ENCODE measurements at regions not wholly inside any gene's neighbourhood (a gene's known extent, or its start where the extent isn't known, plus 50 kb on each side); places are given as distances from the start of the nearest gene placed in this dataset.

DNA sequence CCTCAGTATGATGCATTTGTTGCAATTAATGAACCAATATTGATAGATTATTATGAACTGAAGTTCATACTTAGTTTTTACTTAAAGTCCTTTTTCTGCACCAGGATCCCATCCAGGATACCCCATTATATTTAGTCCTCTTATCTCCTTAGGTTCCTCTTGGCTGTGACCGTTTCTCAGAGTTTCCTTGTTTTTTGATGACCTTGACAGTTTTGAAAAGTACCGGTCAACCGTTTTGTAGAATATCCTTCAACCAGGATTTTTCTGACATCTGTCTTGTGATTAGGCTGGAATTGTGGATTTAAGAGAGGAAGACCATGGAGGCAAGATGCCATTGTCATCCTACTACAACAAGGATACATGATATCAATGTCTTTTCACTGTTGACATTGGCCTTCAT, 98.0 kb upstream of the F13A1 start:
- DNase-seq (ENCODE audit: extremely low spot score), result no peak
- TF ChIP-seq, protein P1, sequence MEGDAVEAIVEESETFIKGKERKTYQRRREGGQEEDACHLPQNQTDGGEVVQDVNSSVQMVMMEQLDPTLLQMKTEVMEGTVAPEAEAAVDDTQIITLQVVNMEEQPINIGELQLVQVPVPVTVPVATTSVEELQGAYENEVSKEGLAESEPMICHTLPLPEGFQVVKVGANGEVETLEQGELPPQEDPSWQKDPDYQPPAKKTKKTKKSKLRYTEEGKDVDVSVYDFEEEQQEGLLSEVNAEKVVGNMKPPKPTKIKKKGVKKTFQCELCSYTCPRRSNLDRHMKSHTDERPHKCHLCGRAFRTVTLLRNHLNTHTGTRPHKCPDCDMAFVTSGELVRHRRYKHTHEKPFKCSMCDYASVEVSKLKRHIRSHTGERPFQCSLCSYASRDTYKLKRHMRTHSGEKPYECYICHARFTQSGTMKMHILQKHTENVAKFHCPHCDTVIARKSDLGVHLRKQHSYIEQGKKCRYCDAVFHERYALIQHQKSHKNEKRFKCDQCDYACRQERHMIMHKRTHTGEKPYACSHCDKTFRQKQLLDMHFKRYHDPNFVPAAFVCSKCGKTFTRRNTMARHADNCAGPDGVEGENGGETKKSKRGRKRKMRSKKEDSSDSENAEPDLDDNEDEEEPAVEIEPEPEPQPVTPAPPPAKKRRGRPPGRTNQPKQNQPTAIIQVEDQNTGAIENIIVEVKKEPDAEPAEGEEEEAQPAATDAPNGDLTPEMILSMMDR (IDR thresholded peaks at IDR 0.05; ENCODE audit: control extremely low read depth, extremely low read depth, low read depth, missing control alignments), result no peak
- ChIA-PET POLR2A (no interaction called here), CTCF (no interaction called here)

DNA sequence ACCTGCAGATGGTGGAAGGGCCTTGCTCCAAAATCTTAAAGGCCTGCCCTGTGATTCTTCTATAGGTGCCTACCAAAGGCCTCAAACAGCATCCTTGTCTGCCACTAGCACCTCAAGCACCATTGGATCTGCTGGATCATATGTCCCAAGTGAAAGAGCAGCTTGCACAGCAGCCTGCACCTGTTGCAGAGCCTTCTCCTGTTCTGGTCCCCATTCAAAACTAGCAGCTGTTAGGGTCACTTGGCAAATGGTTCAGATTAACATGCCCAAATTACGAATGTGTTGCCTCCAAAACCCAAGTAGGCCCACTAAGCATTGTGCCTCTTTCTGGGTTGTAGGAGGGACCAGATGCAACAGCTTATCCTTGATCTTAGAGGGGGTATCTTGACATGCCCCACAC, 99.6 kb upstream of the F13A1 start:
- TF ChIP-seq, protein P1 (IDR thresholded peaks at IDR 0.05; ENCODE audit: control extremely low read depth, extremely low read depth, low read depth, missing control alignments), result no peak
- POLR2A ChIA-PET, result no interaction called here
- no peak for DNase-seq (ENCODE audit: extremely low spot score)
- CTCF ChIA-PET, result interaction anchor here (0.9 kb wide), 2 partner anchors 12 to 20 kb away, joined by 3 to 4 read pairs; no protein-coding TSS in a partner anchor

DNA sequence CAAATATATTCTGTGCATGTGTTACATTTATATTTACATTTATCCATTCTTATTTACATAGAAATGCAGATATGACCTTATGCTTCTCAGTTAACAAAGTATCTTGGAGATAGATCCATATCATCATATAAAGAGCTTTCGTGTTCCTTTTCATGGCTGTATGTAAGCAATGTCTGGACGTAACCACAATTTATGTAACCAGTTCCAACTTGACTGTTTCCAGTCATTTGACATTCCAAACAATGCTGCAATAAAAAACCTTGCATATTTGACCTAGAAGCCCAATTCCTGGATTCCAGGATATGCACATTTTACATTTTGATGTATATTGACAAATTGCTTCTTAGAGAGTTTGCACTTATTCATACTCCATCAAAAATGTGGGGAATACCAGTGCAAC, 113.7 kb upstream of the F13A1 start:
- POLR2A ChIA-PET, result no interaction called here
- CTCF ChIA-PET, result interaction anchor here (1.6 kb wide), 1 partner anchor 74 kb away, joined by 4 read pairs; no protein-coding TSS in a partner anchor
- no peak for DNase-seq (ENCODE audit: extremely low spot score)
- TF ChIP-seq, protein P1 (IDR thresholded peaks at IDR 0.05; ENCODE audit: control extremely low read depth, extremely low read depth, low read depth, missing control alignments), result no peak

DNA sequence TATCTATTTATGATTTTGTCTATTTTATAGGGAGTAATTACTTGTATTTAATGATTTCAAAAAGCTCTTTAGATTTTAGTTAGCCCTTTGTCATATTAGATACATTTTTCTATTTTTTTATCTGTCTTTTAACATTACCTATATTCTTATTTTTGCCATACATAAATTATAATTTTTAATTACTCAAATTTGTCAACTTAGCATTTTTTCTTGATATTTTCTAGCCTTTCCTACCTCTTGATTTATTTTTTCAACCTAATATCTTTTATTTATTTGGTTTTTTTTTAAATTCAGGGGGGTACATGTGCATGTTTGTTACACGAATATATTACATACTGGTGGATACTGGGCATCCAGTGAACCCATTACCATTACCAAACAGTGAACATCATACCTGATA, 114.3 kb upstream of the F13A1 start:
- POLR2A ChIA-PET, result no interaction called here
- DNase-seq (ENCODE audit: extremely low spot score), result no peak
- CTCF ChIA-PET, result interaction anchor here (1.0 to 1.6 kb wide), 2 partner anchors 9 to 74 kb away, joined by 3 to 4 read pairs; no protein-coding TSS in a partner anchor
- TF ChIP-seq, protein P1 (IDR thresholded peaks at IDR 0.05; ENCODE audit: control extremely low read depth, extremely low read depth, low read depth, missing control alignments), result no peak

DNA sequence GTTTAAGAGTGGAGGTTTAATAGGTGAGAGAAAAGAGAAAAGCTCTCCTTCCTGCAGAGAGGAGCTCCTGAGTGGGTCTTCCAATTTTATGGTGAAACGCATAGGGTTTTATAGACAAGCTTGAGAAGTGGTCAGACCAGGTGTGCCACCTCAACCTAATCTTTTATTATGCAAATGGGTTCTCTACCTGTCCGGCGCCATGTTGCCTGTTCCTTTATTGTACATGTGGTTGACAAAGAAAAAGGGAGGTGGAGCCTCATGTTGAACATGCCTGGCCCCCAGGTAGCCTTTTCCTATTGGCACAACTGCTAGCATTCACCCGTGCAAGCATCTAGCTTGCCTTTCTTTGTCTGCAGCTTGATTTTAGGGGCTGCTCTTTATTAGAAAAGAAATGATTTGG, 115.9 kb upstream of the F13A1 start:
- TF ChIP-seq, protein P1 (IDR thresholded peaks at IDR 0.05; ENCODE audit: control extremely low read depth, extremely low read depth, low read depth, missing control alignments), result no peak
- POLR2A ChIA-PET, result no interaction called here
- CTCF ChIA-PET, result no interaction called here
- no peak for DNase-seq (ENCODE audit: extremely low spot score)

DNA sequence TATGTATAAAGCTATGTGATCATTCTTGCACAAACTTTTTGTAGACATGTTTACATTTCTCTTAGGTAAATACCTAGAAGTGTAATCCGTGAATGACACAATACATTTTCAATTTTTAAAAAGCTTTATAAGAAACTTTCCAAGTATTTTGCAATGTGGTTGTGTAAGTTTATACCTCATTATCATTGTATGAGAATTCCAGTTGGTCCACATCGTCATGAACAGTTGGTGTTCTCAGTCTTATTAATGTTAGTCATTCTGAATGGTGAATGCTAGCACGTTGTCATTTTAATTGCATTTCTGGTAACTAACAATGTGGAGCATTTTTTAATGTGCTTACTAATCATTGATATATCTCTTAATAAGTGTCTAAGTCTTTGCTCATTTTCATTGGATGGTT, 116.5 kb upstream of the F13A1 start:
- POLR2A ChIA-PET, result no interaction called here
- TF ChIP-seq, protein P1 (IDR thresholded peaks at IDR 0.05; ENCODE audit: control extremely low read depth, extremely low read depth, low read depth, missing control alignments), result no peak
- CTCF ChIA-PET, result no interaction called here
- DNase-seq (ENCODE audit: extremely low spot score), result no peak

DNA sequence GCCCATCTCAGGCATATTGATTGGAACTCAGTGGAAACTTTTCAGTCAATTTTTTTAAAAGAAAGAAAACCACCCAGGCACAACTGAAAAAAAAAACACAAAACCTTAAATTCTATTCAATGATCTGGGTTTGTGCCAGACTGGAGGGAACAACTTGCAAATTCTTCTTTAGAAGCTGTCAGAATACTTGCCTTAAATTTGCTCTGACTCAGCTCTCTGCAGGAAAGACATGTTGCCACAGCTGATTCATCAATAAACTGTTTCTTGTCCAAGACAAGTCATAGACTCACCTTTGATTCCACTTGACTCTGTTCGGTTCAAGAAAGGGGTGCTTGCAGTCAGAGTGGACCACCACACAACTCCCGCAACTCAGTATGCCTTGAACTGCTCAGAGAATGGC, 117.8 kb upstream of the F13A1 start:
- DNase-seq (ENCODE audit: extremely low spot score), result no peak
- ChIA-PET CTCF (interaction anchor here (1.3 to 2.3 kb wide), 4 partner anchors 10 to 122 kb away, joined by 3 to 6 read pairs (median 4); no protein-coding TSS in a partner anchor), POLR2A (no interaction called here)
- TF ChIP-seq, protein P1 (IDR thresholded peaks at IDR 0.05; ENCODE audit: control extremely low read depth, extremely low read depth, low read depth, missing control alignments), result no peak
